WTC11 (cell line): ENCODE measurements at regions not wholly inside any gene's neighbourhood (a gene's known extent, or its start where the extent isn't known, plus 50 kb on each side); places are given as distances from the start of the nearest gene placed in this dataset.

ENCODE experiments used
- ATAC-seq: fragments of 200-7000 bp; cut with Tn5 transposase; 2 replicates; pipeline ENCODE4 v1.10.0; 2021; ENCODE audit warnings: mild to moderate bottlenecking, moderate library complexity
- CTCF ChIA-PET: fragments of 300-600 bp; sonication (Branson Sonifier 250); formaldehyde crosslinking; loops from one replicate; lab custom pipeline; 2021; ENCODE audit warnings: antibody characterized with exemption; lab: Charles Lee
- POLR2A ChIA-PET: fragments of 350-600 bp; sonication (Branson Sonifier 250); formaldehyde crosslinking; loops from one replicate; lab custom pipeline; 2021; ENCODE audit warnings: antibody characterized with exemption; lab: Charles Lee
- DNase-seq: peaks from one replicate; pipeline ENCODE4 v3.0.0; 2021; ENCODE audit warnings: low spot score
- H3K27ac Mint-ChIP-seq: 2 replicates; pipeline ENCODE4 v1.8.0; 2021; ENCODE audit warnings: mixed read lengths
- H3K27me3 Mint-ChIP-seq: 2 replicates; pipeline ENCODE4 v1.8.0; 2021; ENCODE audit warnings: low read depth, mild to moderate bottlenecking, moderate library complexity, mixed read lengths
- H3K36me3 Mint-ChIP-seq: 2 replicates; pipeline ENCODE4 v1.8.0; 2021; ENCODE audit warnings: mixed read lengths
- H3K4me1 Mint-ChIP-seq: 2 replicates; pipeline ENCODE4 v1.8.0; 2022; ENCODE audit warnings: mixed read lengths
- H3K4me3 Mint-ChIP-seq: 2 replicates; pipeline ENCODE4 v1.8.0; 2021; ENCODE audit warnings: mild to moderate bottlenecking, moderate library complexity, mixed read lengths
- H3K9me3 Mint-ChIP-seq: 2 replicates; pipeline ENCODE4 v1.8.0; 2021; ENCODE audit warnings: mixed read lengths
- AR ChIP-seq: fragments of 250-450 bp; sonication (Bioruptor Pico); IDR thresholded peaks from 2 replicates; pipeline ENCODE4 v1.9.0; 2021; ENCODE audit warnings: mild to moderate bottlenecking
- ATF1 ChIP-seq: sonication (generic); formaldehyde crosslinking; IDR thresholded peaks from 2 replicates; pipeline ENCODE4 v1.8.1; 2023; ENCODE audit warnings: mild to moderate bottlenecking, moderate library complexity, missing genetic modification reagents
- CREM ChIP-seq: sonication (generic); formaldehyde crosslinking; IDR thresholded peaks from 2 replicates; pipeline ENCODE4 v1.8.1; 2022; ENCODE audit warnings: mild to moderate bottlenecking, missing genetic modification reagents, moderate library complexity
- IRF1 ChIP-seq: sonication (generic); formaldehyde crosslinking; IDR thresholded peaks from 2 replicates; pipeline ENCODE4 v1.8.0; 2023; ENCODE audit warnings: missing genetic modification reagents
- KAT7 ChIP-seq: sonication (generic); formaldehyde crosslinking; IDR thresholded peaks from 2 replicates; pipeline ENCODE4 v1.8.1; 2023; ENCODE audit warnings: missing genetic modification reagents, mild to moderate bottlenecking, borderline replicate concordance
- NFATC4 ChIP-seq: fragments of 250-450 bp; sonication (Bioruptor Pico); IDR thresholded peaks from 2 replicates; pipeline ENCODE4 v1.9.0; 2021; ENCODE audit warnings: mild to moderate bottlenecking
- NR3C1 ChIP-seq: sonication (generic); formaldehyde crosslinking; conservative IDR thresholded peaks from 2 replicates; pipeline ENCODE4 v1.8.1; 2023; ENCODE audit warnings: low read depth, mild to moderate bottlenecking, missing genetic modification reagents
- PRDM15 ChIP-seq: sonication (generic); formaldehyde crosslinking; IDR thresholded peaks from 2 replicates; pipeline ENCODE4 v1.8.0; 2022; ENCODE audit warnings: missing genetic modification reagents
- SMAD4 ChIP-seq: sonication (generic); formaldehyde crosslinking; IDR thresholded peaks from 2 replicates; pipeline ENCODE4 v1.8.0; 2022; ENCODE audit warnings: mild to moderate bottlenecking, missing genetic modification reagents
- ZNF512 ChIP-seq: sonication (generic); formaldehyde crosslinking; IDR thresholded peaks from 2 replicates; pipeline ENCODE4 v1.8.1; 2022; ENCODE audit warnings: missing genetic modification reagents, borderline replicate concordance
- TF ChIP-seq, protein P1 (sequence below): sonication (generic); formaldehyde crosslinking; IDR thresholded peaks from 2 replicates; pipeline ENCODE4 v1.8.1; 2023; ENCODE audit warnings: mild to moderate bottlenecking, missing genetic modification reagents, moderate library complexity
- TF ChIP-seq, protein P2 (sequence below): sonication (generic); formaldehyde crosslinking; conservative IDR thresholded peaks from 2 replicates; pipeline ENCODE4 v1.8.1; 2023; ENCODE audit warnings: mild to moderate bottlenecking, low read depth, missing genetic modification reagents, moderate library complexity
- TF ChIP-seq, protein P3 (sequence below): sonication (generic); formaldehyde crosslinking; IDR thresholded peaks from 2 replicates; pipeline ENCODE4 v1.8.1; 2022; ENCODE audit warnings: low read depth, mild to moderate bottlenecking, moderate library complexity, missing genetic modification reagents, borderline replicate concordance
- TF ChIP-seq, protein P4 (sequence below): sonication (generic); formaldehyde crosslinking; IDR thresholded peaks from 2 replicates; pipeline ENCODE4 v1.8.0; 2023; ENCODE audit warnings: missing genetic modification reagents, mild to moderate bottlenecking, borderline replicate concordance
- TF ChIP-seq, protein P5 (sequence below): fragments of 200-600 bp; IDR thresholded peaks from 2 replicates; pipeline ENCODE4 v1.8.0; 2022; ENCODE audit warnings: antibody characterized with exemption

- no peak for TF ChIP-seq PRDM15 (CRISPR knock-in tag)
- no peak for TF ChIP-seq NFATC4
- TF ChIP-seq, protein P1, sequence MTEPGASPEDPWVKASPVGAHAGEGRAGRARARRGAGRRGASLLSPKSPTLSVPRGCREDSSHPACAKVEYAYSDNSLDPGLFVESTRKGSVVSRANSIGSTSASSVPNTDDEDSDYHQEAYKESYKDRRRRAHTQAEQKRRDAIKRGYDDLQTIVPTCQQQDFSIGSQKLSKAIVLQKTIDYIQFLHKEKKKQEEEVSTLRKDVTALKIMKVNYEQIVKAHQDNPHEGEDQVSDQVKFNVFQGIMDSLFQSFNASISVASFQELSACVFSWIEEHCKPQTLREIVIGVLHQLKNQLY (CRISPR knock-in tag), result no peak
- TF ChIP-seq KAT7 (CRISPR knock-in tag), result no peak
- no peak for TF ChIP-seq NR3C1 (CRISPR knock-in tag)
- no peak for TF ChIP-seq CREM (CRISPR knock-in tag)
- TF ChIP-seq, protein P2, sequence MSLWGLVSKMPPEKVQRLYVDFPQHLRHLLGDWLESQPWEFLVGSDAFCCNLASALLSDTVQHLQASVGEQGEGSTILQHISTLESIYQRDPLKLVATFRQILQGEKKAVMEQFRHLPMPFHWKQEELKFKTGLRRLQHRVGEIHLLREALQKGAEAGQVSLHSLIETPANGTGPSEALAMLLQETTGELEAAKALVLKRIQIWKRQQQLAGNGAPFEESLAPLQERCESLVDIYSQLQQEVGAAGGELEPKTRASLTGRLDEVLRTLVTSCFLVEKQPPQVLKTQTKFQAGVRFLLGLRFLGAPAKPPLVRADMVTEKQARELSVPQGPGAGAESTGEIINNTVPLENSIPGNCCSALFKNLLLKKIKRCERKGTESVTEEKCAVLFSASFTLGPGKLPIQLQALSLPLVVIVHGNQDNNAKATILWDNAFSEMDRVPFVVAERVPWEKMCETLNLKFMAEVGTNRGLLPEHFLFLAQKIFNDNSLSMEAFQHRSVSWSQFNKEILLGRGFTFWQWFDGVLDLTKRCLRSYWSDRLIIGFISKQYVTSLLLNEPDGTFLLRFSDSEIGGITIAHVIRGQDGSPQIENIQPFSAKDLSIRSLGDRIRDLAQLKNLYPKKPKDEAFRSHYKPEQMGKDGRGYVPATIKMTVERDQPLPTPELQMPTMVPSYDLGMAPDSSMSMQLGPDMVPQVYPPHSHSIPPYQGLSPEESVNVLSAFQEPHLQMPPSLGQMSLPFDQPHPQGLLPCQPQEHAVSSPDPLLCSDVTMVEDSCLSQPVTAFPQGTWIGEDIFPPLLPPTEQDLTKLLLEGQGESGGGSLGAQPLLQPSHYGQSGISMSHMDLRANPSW (CRISPR knock-in tag), result no peak
- no peak for TF ChIP-seq ATF1 (CRISPR knock-in tag)
- TF ChIP-seq, protein P3, sequence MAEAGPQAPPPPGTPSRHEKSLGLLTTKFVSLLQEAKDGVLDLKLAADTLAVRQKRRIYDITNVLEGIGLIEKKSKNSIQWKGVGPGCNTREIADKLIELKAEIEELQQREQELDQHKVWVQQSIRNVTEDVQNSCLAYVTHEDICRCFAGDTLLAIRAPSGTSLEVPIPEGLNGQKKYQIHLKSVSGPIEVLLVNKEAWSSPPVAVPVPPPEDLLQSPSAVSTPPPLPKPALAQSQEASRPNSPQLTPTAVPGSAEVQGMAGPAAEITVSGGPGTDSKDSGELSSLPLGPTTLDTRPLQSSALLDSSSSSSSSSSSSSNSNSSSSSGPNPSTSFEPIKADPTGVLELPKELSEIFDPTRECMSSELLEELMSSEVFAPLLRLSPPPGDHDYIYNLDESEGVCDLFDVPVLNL (CRISPR knock-in tag), result no peak
- TF ChIP-seq ZNF512 (CRISPR knock-in tag), result no peak
Measured at GRCh38 chr2:209189893-209190292, 234.0 kb upstream of the MAP2 start (continued).

GRCh38 chr2:209191139-209191538 lies 232.7 kb upstream of the MAP2 start:
- Mint-ChIP-seq H3K9me3 (peaks cover 4% of the 10 kb centered on the region), H3K27me3 (no peaks in the 10 kb centered on the region), H3K4me1 (peaks cover 11% of the 10 kb centered on the region), H3K27ac (no peak overlapping the region; the same call in 1 of the 2 replicates), H3K36me3 (no peaks in the 10 kb centered on the region), H3K4me3 (no peak overlapping the region)
- POLR2A ChIA-PET, result no interaction called here
- CTCF ChIA-PET, result no interaction called here
- no peak for DNase-seq
- peak; percentile 41; the same call in 1 of the 2 replicates for ATAC-seq
- TF ChIP-seq SMAD4, result no peak
- TF ChIP-seq, protein P4, sequence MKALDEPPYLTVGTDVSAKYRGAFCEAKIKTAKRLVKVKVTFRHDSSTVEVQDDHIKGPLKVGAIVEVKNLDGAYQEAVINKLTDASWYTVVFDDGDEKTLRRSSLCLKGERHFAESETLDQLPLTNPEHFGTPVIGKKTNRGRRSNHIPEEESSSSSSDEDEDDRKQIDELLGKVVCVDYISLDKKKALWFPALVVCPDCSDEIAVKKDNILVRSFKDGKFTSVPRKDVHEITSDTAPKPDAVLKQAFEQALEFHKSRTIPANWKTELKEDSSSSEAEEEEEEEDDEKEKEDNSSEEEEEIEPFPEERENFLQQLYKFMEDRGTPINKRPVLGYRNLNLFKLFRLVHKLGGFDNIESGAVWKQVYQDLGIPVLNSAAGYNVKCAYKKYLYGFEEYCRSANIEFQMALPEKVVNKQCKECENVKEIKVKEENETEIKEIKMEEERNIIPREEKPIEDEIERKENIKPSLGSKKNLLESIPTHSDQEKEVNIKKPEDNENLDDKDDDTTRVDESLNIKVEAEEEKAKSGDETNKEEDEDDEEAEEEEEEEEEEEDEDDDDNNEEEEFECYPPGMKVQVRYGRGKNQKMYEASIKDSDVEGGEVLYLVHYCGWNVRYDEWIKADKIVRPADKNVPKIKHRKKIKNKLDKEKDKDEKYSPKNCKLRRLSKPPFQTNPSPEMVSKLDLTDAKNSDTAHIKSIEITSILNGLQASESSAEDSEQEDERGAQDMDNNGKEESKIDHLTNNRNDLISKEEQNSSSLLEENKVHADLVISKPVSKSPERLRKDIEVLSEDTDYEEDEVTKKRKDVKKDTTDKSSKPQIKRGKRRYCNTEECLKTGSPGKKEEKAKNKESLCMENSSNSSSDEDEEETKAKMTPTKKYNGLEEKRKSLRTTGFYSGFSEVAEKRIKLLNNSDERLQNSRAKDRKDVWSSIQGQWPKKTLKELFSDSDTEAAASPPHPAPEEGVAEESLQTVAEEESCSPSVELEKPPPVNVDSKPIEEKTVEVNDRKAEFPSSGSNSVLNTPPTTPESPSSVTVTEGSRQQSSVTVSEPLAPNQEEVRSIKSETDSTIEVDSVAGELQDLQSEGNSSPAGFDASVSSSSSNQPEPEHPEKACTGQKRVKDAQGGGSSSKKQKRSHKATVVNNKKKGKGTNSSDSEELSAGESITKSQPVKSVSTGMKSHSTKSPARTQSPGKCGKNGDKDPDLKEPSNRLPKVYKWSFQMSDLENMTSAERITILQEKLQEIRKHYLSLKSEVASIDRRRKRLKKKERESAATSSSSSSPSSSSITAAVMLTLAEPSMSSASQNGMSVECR (CRISPR knock-in tag), result no peak
- TF ChIP-seq IRF1 (CRISPR knock-in tag), result no peak
- TF ChIP-seq, protein P5, sequence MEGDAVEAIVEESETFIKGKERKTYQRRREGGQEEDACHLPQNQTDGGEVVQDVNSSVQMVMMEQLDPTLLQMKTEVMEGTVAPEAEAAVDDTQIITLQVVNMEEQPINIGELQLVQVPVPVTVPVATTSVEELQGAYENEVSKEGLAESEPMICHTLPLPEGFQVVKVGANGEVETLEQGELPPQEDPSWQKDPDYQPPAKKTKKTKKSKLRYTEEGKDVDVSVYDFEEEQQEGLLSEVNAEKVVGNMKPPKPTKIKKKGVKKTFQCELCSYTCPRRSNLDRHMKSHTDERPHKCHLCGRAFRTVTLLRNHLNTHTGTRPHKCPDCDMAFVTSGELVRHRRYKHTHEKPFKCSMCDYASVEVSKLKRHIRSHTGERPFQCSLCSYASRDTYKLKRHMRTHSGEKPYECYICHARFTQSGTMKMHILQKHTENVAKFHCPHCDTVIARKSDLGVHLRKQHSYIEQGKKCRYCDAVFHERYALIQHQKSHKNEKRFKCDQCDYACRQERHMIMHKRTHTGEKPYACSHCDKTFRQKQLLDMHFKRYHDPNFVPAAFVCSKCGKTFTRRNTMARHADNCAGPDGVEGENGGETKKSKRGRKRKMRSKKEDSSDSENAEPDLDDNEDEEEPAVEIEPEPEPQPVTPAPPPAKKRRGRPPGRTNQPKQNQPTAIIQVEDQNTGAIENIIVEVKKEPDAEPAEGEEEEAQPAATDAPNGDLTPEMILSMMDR, result no peak
- no peak for TF ChIP-seq NR3C1 (CRISPR knock-in tag)
- no peak for TF ChIP-seq AR (CRISPR knock-in tag)
